Activated naive CD4-positive, alpha-beta T cell (primary cell): ENCODE measurements at regions not wholly inside any gene's neighbourhood (a gene's known extent, or its start where the extent isn't known, plus 50 kb on each side); places are given as distances from the start of the nearest gene placed in this dataset.

Source experiments
- DNase-seq, 4 experiments: peaks; one replicate each; lab custom pipeline; 2025; lab: John Stamatoyannopoulos, UW

DNA sequence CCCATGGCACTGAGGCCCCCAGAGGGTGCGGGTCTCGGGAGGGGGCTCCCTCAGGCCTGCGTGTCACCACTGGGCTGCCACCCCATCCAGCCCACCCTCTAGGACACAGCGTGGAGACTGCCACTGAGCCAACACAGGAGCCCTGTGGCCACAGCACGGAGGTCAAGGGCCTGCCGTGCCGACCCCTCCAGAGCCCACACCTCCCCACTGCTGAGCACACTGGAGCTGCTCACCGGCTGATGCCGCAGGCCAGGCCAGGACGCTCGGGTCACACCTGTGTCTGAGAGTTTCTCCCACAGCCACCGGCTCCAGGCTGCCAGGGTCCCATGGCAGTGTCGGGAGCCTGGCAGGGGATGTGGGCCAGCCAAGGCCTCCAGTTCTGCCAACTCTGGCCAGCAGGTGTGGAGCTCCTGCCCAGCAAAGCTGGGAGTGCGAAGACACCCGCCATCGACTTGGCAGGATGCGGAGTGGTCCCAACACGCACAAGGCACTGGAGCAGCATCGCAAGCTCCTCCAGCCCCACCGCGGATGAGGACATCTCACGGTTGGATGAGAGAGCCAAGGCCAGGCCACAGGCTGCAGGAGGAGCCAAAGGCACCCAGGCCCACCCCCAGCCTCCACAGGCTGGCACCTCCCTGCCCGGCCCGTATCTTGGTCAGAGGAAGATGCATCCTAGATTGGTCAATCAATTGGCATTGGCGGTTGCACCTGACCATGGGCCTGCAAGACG is 187.1 kb downstream of the BRD1 start:
- no peak for DNase-seq

DNA sequence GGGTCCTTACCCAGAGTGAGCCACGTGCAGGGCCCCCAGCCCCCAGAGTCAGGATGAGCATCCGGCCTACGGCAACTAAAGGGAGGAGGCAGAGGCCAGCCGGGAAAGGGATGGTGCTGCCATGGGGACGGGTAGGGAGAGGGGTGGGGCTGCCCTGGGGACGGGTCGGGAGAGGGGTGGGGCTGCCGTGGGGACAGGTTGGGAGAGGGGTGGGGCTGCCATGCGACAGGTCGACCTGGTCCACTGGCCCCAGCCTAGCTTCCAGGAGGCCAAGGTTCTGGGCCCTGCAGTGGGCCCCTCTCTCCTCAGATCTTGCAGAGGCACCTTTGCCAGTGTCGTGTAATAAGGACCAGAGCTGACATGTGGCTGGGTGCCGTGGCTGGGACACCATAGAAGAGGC is 187.7 kb downstream of the BRD1 start:
- no peak for DNase-seq

DNA sequence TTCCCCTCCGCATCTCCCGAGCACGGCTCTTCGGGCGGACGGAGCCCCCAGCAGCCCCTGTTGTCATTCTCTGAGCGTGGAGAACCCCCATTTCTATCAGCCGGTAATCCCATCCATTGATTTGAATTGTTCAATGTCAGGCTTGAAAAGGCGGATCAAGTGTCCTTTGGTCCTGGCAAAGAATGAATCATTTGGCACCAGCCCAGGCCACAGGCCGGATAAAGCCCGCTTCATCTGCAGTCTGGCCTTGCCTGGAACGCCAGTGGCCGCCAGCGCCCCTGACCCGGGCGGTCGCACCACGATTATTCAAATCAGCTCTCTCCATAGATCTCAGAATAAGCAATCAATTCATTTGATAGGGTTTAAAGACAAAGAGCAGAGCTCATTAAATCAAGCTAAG is 188.9 kb downstream of the BRD1 start:
- no peak for DNase-seq

GRCh38 chr22:49638001-49638400 is 189.7 kb downstream of the BRD1 start:
- DNase-seq: no peak

DNA sequence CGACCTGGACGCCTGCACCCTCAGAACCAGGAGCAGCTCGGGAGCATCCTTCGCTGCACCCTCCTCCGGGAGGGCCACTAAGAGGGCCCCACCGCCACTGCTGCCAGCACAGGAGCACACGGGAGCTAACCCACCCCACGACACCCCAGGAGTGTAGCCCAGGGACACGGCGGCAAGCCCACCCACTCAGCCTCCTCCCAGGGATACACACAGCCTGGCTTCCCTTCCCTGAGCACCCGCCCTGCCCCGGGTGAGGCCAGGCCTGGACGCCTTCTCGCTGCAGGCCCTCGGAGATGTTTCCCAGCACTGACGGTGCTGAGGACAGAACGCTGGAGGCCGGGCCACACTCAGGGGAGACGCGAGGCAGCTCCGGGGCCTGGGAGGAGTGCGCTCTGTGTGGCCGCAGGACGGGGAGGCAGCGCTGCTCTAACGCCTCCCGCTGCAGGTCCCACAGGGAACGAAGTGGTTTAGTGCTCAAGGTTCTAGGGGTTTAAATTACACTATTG is 190.4 kb downstream of the BRD1 start:
- no peak for DNase-seq

- DNase-seq: no peak
These were observed 191.0 kb downstream of the BRD1 start for GRCh38 chr22:49636649-49637048.

DNA sequence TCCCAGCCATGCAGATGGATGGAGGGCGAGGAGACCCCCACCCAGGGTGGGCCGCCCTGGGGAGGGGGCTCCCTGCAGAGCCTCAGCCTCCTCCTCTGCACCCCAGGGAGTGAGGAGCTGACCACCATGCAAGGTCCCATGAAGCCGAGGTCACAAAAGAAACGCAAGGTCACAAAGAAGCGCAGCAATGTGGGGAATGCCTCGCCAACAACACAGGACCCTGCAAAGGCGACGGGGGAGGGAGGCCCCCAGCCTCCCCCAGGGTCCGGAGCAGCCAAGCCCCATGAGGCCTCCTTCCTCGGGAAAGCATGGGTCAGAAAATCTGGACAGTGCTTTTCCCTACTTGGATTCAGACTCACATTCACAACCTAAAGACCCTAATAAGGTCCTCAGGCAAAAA is 191.5 kb downstream of the BRD1 start:
- no peak for DNase-seq

- DNase-seq: no peak
These were observed 193.5 kb downstream of the BRD1 start for GRCh38 chr22:49634006-49634772.

DNA sequence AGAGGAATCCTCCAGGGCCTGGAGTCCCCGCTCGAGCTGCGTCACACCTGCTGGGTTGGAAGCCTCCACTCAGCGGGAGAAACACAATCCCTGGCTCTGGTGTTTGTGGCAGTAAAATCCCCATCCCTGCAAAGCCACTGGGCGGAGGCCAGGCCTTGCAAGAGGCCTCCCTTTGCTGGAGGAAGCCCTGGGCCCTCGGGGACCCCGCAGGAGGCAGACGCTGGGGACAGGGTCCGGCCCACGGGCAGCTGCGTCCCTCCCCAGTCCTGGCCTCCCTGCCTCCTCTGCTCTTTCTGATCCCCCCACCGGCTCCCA is 194.7 kb downstream of the BRD1 start:
- no peak for DNase-seq

GRCh38 chr22:49632199-49633009 is 195.3 kb downstream of the BRD1 start:
- peak in 1 of 4 experiments; percentile 5 for DNase-seq

- DNase-seq: no peak
These were observed 197.2 kb downstream of the BRD1 start for GRCh38 chr22:49630448-49630946.

DNA sequence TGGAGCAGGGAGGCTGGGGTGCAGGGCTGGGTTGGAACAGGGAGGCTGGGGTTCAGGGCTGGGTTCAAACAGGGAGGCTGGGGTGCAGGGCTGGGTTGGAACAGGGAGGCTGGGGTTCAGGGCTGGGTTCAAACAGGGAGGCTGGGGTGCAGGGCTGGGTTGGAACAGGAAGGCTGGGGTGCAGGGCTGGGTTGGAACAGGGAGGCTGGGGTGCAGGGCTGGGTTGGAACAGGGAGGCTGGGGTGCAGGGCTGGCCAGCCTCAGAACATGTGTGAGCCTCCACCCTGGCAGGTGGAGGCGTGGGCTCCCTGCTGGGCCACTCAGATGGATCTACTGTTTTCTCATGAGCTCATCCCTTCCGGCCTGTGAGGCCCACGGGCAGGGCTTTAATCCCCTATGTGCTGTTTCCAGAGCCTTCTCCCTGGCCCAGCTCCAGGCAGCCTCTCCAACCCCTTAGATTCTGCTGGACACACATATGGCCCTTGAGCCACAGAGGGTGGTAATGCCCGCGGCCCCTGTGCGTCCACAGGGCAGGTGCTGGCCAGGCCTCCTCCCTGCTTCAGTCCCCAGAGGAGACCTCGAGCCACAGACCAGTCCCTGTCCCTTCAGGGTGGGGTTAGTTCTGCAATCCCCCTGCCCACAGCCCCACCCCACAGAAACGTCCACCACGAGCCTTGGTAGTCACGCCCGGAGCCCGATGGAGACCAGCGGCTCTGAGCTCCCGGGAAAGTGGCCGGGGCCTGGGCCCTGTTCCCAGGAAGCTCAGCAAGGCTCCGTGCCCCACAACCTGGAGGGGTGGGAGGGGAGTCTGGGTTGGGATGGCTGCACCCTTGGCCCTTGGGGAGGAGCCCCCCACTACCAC is 197.9 kb downstream of the BRD1 start:
- no peak for DNase-seq

DNA sequence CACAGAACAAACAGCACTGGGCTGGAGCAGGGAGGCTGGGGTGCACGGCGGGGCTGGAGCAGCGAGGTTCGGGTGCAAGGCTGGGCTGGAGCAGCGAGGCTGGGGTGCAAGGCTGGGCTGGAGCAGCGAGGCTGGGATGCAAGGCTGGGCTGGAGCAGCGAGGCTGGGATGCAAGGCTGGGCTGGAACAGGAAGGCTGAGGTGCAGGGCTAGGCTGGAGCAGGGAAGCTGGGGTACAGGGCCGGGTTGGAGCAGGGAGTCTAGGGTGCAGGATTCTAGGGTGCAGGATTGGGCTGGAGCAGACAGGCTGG is 198.5 kb downstream of the BRD1 start:
- no peak for DNase-seq

GRCh38 chr22:49628391-49629260 is 199.0 kb downstream of the BRD1 start:
- DNase-seq: no peak

DNA sequence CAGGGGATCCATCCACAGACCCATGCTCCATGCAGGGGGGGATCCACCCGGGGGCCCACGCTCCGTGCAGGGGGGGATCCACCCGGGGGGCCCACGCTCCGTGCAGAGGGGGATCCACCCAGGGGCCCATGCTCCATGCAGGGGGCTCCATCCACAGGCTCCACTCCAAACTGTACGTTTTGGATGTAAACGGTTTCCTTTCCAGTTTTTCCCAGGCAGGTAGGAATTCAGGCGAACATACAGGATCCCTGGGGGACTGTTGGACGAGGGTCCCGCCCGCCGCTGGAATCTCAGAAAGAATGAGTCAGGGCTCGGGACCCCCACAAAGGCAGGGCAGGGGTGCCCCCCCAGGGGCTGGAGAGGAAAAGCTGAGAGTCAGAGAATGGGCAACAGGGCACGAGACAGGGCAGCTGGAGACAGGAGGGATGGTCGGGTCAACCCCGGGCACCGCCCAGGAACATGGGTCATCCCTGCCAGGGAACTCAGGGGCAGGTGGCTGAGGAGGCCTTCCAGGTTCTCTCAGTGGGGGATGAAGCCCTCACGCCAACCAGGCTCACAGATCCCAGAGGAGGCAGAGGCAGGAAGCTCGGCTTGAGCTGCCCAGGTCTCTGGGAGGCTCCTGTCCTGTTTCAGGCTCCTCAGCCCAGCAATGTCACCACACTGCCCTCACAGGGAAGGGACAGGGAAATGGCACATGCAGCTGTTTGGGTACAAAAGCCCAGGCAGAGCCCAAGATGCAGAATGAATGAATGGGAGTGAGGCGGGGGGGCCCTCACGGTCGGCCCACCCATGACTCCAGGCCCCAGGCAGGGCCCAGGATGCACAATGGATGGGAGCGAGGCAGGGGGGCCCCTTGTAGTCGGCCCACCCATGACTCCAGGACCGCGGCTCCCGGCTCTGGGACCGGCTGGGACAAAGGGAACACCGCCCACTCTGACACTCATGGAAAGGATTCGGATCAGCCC is 200.2 kb downstream of the BRD1 start:
- DNase-seq: no peak

DNA sequence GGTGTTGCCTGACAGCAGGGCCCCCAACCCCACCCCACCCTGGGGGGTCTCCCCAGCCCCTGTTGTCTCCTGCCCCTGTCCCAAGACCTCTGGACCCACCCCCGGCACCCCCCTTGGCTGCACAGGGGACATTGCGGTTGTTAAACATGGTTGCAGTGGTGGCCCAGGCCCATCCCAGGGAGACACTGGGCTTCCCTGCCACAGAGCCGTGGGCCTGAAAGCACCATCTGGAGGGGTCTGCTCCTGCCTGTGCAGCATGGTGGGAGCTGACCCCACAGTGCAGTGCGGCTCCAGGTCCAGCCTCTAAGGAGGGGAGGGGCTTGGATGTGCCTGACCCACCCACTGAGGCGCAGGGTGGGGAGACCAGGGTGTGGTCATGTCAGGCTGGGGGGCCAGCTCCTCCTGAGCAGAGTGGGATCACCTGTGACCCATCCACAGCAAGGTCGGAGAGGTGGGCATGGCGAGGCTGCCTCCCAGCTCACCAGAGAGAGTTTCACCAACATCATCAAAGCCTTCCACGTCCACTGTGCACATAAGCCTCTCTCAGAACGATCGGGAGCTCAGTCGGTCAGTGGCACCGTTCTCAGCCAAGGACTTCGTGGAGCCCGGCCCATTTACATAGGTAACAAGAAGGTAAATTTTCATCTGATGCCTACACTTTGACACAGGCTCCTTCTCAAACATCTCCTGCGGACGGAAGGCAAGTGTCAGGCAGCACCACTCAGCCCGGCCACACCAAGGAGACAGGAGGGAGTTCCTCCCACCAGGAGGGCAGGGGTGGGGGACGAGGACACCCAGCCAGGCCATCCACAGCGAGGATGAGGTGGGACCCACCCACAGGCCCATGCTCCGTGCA is 201.1 kb downstream of the BRD1 start:
- DNase-seq: no peak

GRCh38 chr22:49624421-49625177 is 203.1 kb downstream of the BRD1 start:
- no peak for DNase-seq

DNA sequence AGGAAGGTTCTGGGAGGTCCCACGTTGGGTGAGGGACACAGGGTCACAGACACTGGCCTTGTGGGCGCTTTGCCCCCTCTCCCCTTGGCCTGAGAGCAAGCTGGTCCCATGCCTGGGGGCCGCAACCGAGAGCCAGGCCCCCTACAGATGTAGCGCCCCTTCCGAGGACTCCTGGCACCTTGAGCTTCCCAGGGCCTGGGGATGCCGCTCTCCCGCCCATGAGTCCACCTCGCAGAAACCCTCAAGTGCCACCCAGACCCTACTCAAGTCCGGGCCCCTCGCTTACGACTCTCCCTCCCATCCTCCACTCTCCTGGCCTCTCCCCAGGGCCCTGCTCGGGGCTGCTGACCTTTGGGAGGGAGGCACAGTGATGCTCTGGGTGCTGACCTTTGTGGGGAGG is 204.0 kb downstream of the BRD1 start:
- DNase-seq: no peak
